CD4-positive, alpha-beta T cell treated with Interleukin-17A for 1 hour (primary cell): ENCODE measurements at regions not wholly inside any gene's neighbourhood (a gene's known extent, or its start where the extent isn't known, plus 50 kb on each side); places are given as distances from the start of the nearest gene placed in this dataset.

Experiments
- DNase-seq: peaks from one replicate; pipeline ENCODE4 v3.0.0-alpha.2; 2020

DNA sequence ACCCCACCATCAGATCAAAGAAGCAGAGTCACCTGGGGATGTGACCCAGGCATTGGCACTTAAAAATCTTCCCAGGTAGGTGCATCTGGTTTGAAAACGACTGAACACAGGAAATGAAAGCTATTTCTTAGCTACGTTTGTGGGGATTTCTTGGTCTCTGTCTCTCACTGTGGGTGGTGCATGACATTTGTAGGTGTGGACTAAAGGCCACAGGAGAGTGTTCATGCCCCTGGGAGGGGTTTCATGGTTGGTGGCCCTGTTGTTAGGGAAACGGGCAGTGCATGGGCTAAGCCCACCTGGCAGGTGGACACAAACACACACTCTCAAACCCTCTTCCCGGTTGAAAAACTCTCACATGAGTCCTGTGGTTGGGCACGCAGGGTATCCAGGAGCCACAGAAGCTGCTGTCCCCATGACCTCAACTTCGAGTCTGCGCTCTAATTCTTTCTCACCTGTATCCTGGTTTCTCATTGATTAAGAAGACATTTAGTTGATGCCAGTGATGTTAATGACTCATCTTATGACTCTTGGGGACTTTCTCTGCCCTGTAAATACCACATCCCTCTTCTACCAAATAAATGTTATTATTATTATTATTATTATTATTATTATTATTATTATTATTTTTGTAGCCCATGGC is 119.4 kb downstream of the MRPS6 start:
- peak; percentile 22 for DNase-seq

GRCh38 chr21:34195335-34195734 is 122.0 kb downstream of the MRPS6 start:
- DNase-seq: no peak

- DNase-seq: no peak
Measured at GRCh38 chr21:34196996-34197395, 123.6 kb downstream of the MRPS6 start.

GRCh38 chr21:34197561-34197960 is 124.2 kb downstream of the MRPS6 start:
- no peak for DNase-seq

DNA sequence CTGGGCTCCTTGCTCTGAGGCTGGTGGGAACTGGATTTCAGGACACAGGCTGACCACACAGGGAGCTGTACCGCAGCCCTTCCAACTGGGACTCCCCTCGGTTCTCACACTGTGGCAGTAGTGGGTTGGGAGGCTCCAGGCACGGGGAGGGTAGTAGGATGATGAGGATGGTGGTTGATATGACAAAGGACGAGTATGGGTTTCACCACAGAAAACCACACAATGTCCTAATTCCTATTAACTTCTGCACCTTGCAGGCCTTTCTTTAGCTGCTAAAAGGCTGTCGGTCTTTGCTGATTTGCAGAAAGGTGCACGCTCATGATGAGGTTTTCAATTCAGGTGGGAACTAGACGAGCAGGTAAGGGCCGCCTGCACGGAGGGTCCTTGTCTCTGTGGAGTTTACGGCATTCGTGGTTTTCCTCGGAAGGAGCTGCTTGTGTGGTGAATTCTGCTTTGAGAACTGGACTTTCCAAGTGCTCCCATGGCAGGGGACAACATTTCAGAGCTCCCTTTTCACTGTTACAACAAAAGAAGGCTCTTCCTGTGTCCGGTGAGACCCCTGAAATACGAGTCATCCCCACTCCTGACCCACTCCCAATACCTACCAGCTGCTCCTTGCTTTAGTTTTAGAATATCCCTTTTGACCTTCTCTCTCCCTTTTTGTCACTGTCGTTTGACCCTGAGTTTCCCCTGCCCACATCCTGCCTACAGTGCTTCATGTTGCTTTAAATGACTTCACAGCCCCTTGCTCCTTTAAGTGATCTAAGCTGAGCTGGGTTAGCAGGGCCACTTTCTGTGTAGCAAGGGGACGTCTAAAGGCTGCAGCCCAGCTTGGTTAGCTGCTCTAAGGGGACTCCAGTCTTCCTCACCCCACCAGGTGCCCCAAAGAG is 125.1 kb downstream of the MRPS6 start:
- peak; percentile 45 for DNase-seq

DNA sequence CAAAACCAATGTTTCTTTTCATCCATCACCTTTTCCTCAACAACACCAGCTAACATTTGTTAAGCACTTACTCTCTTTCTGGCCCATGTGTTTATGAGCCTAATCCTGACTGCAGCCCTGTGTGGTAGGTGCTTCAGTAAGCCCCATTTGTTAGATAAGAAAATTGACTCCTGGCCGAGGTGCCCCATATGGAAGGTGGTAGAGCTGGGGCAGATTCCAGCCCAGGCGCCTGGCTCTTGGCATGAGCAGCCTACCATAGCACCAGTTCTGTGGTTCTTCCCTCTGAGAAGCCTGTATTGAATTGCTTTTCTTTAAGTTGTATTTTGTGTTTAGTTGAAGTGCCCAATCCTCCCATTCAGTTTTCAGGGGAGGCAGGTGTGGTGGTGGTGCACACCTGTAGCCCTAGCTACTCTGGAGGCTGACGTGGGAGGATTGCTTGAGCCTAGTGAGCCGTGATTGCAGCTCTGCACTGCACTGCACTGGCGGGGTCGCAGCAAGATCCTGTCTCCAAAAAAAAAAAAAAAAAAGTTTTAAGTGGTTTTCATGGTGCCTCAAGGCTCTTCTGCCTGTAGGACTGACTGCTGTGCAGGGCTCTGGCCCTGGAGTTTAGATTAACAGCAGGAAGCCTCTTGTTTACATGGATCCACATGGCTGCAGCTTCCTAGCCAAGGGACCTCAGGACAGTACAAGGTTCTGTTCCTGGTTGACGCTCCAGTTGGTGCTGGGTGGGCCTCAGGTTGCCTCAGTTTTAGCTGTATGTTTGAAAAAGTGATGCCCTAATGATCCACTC is 125.9 kb downstream of the MRPS6 start:
- DNase-seq: no peak

- no peak for DNase-seq
Measured at GRCh38 chr21:34200288-34200905, 127.0 kb downstream of the MRPS6 start.

- DNase-seq: no peak
Measured at GRCh38 chr21:34201001-34201400, 127.6 kb downstream of the MRPS6 start.

- DNase-seq: no peak
Measured at GRCh38 chr21:34201481-34201858, 128.1 kb downstream of the MRPS6 start.

DNA sequence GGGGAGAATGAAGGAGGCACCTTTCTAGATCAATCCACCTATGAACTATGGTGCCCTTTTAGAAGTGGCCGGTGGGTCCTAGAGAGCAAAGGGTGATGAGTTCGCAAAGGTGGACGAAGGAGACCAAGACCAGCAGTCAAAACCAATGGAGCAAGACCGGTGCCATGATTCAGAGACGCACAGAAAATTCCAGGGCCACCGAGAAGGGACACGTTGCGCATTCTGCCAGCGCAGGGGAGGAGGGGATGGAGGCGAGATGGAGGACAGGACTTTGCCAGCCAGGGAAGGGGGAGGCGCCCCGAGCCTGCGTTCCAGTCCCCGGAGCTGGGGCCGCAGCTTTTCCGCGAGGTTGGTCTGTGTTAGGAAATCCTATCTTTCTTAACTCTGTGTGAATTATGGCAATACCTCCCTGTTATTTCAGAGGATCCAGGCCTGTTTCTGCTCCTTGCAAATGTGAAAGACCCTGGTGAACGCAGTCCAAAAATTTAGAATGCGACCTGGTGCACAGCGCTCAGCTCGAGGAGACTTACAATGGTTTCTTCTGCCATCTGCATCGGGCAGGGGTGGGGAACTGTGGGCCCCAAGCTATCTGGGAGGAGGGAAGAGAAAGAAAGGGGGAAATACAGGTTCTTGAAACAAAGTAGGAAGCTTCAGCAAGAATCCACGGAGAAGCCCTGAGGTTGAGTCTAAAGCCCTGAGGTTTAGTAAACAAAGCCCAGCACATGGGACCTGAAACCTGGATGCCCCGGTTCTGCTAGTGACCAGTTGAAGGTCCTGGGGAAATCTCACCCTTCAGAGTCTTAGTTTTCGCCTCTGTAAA is 129.4 kb downstream of the MRPS6 start:
- no peak for DNase-seq

DNA sequence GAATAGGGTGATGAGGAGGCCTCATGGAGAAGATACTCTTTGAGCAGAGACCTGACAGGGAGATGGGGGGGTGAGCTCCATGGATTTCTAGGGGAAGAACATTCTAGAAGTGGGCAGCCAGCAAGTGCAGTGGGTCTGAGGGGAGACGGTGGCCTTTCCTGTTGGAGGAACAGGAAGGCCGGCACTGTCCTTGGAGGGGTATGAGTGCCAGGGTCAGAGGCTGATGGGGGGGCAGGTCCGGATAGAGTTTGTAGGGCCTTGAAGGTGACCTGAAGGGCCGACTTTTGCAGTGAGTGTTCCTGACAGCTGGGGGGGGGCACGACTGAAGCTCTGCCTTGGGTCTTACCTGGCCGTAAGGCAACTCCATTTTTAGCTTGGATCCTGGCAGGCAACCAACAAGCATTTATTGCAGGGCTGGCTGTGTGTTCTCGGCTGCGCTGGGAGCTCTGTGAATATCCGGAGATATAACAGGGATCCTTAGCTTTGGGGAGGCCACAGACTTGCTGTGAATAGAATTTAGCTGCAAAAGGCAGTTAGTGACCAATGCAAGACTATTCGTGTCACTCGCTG is 130.6 kb downstream of the MRPS6 start:
- DNase-seq: no peak

GRCh38 chr21:34204481-34205439 is 131.4 kb downstream of the MRPS6 start:
- no peak for DNase-seq

DNA sequence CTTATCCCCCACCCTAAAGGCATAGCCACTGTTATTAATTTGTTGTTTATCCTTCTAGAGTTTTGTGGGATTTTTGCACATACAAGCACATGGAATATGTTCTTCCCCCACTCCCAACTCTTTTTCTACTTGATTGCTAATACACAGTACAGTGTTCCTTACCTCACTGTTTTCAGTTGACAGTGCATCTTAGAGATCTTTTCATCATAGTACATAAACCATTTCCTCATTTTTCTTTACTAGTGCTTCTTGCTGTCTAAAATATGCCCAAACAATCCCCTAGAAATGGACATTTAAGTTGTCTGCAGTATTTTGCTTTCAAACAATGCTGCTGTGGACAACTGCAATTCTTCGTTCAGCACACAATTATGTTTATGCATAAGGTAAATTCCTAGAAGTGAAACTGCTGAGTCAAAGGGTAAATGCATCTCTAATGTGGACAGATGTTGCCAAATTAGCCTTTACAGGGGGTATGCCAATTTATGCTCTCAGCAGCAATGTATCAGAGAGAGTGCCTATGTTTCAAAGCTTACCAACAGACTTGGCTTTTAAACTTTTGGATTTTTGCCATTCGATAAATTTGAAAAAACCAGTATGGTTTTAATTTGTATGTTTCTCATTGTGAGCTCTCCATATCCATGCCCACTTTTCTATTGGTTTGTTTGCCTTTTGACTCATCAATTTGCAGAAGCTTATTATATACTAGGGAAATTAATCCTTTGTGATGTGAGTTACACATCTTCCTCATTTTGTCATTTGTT is 132.6 kb downstream of the MRPS6 start:
- no peak for DNase-seq

- no peak for DNase-seq
Measured at GRCh38 chr21:34213959-34214358, 140.6 kb downstream of the MRPS6 start.

- no peak for DNase-seq
Measured at GRCh38 chr21:34215501-34215900, 142.1 kb downstream of the MRPS6 start.

- no peak for DNase-seq
Measured at GRCh38 chr21:34215911-34216717, 142.7 kb downstream of the MRPS6 start.

GRCh38 chr21:34216718-34217032 is 143.3 kb downstream of the MRPS6 start:
- no peak for DNase-seq

DNA sequence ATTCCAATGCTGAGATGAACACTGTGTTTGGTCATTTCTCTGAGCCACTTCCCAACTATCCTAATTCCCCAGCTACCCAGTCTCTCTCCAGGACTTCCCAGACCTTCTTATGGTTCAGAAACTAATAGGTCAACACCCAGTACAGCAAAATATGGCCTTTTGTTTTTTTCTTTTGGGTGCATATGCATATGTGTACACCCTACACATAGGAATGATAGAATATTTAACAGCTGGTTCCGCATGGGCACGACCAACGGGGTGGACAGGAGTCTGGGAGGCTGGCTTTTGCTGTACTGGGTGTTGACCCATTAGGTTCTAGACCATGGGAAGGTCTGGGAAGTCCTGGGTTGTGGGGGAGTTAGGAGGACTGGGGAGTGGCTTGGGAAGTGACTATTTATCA is 143.9 kb downstream of the MRPS6 start:
- no peak for DNase-seq
